Activated T-cell treated with anti-CD3 and anti-CD28 coated beads, Interleukin-2, amount 50 U/mL, for 4 hours (primary cell): ENCODE measurements at regions not wholly inside any gene's neighbourhood (a gene's known extent, or its start where the extent isn't known, plus 50 kb on each side); places are given as distances from the start of the nearest gene placed in this dataset.

Experiments
- ATAC-seq, 2 donors: fragments of 200-7000 bp; cut with Tn5 transposase; one replicate each; pipeline ENCODE4 v1.10.0; 2021
- DNase-seq: peaks from one replicate; pipeline ENCODE4 v3.0.0-alpha.2; 2020
- H3K27me3 Mint-ChIP-seq: one replicate; pipeline ENCODE4 v1.8.0; 2021; ENCODE audit warnings: low read depth, mixed read lengths
- H3K36me3 Mint-ChIP-seq: one replicate; pipeline ENCODE4 v1.8.0; 2022; ENCODE audit warnings: mixed read lengths; ENCODE audit not compliant: insufficient read depth
- H3K4me1 Mint-ChIP-seq: one replicate; pipeline ENCODE4 v1.8.0; 2021; ENCODE audit warnings: low read depth, mixed read lengths
- H3K4me3 Mint-ChIP-seq: one replicate; pipeline ENCODE4 v1.8.0; 2021; ENCODE audit warnings: mild to moderate bottlenecking, moderate library complexity, mixed read lengths
- H3K9me3 Mint-ChIP-seq: one replicate; pipeline ENCODE4 v1.8.0; 2021; ENCODE audit warnings: mixed read lengths

DNA sequence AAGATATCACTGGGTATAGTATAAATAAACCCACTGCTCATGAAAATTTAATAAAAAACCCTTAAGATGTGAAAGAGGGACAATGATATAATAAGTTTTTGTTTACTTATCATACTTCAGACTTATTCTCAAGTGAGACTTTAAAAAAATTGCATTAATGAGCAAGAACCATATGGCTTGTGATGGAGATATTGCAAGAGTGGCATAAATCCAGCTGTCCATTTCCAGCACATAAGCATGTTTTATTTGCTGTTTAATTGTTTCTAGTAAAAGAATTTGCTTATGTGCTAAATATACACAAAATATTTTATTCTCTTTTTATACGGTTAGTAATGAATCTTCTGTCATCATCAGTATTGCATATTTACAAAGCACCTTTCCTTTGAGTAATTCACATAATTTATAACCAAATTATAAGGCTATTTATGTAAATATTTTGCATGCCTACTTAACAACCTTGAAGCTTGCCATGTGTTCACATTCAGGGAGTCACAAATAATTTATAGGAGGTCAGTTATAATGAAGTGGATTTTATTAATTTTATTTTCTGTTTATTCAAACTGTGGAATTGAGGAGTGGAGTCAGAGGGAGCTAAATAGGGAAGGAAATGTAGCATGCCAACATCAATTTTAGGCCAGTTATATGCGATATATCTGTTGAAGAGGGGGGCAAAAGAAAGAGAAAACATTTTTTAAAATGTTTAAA, 318.5 kb upstream of the CWC22 start:
- Mint-ChIP-seq H3K27me3 (peaks cover 7% of the 10 kb centered on the region), H3K36me3 (no peaks in the 10 kb centered on the region), H3K4me1 (no peaks in the 10 kb centered on the region), H3K9me3 (peaks cover 16% of the 10 kb centered on the region), H3K4me3 (no peak overlapping the region)
- DNase-seq = no peak
- ATAC-seq = no peak

DNA sequence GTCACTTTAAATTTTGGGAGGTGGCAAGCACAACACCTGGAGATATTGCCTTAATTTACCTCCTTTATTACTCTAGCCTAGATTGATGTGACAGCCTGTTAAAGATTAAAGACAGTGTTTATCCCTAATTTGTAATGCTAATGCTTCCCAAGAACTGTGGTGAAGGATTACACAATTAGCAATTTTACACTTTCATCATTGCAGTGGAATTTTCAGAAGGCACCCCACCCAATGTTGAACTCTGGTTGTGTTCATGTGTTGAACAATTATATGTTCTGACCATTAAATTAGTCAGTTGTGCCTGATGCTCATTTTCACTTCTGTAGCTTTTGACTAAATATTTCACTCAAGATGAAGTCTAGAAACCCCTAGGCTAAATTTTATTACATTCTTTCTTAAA, 317.1 kb upstream of the CWC22 start:
- Mint-ChIP-seq H3K36me3 (no peaks in the 10 kb centered on the region), H3K4me1 (no peaks in the 10 kb centered on the region), H3K27me3 (peaks cover 7% of the 10 kb centered on the region), H3K9me3 (peaks cover 8% of the 10 kb centered on the region), H3K4me3 (no peak overlapping the region)
- no peak for ATAC-seq
- no peak for DNase-seq

DNA sequence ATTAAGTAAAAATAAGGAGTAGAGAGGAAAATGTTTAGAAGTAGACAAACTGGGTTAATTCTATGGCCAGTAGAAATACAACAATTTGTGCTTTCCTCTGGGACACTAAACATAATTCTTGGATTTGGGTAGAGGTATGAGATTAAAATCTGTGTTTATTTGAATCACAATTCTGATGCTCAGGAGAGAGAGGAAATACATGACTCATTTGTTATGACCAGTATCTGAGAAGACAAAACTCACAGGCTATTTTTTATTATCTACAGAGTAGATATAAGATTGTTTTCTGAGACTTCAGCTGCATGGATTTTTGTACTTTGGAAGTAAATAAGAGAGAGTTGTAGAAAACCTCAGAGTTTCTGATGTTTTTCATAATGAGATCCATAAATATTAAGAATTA, 315.7 kb upstream of the CWC22 start:
- ATAC-seq = no peak
- Mint-ChIP-seq H3K27me3 (peaks cover 7% of the 10 kb centered on the region), H3K9me3 (peaks cover 12% of the 10 kb centered on the region)

DNA sequence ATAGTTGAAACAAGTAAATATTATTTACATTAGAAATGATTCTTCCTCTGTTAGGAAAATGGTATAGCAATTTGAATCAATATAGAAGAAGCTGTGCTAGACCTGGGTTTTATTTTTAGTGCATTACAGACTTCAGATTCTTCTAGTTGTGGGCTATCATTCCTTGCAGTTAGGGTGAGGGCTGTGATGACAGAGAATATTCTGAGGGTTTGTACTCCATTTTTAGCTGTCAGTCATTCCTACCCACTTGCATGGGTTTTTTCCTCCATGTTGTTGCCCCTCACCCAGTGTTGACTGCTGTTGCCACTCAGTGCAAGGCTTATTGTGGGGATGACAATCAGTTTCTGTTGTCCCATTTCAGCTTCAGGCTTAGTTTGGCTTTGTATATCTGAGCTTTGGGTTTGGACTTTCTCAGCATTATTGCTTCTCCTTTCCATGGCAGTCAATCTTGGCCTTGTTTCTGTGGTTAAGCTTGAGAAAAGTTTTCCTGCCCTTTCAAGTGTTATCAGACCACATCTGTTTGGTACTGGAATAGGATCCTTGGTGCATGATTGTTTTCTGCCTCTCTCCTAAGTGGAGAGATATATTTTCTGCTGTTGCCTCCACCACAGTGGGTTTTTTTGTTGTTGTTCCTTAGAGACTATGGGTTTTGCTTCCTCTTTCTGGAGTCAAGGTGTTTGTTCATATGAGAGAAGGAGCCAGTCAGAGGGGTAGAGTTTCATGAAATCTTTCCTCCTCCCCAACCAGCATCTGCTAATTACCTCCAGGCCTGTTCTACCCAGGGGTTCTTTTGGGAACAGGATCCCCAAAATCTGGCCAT, 312.7 kb upstream of the CWC22 start:
- no peaks in the 10 kb centered on the region for H3K27me3 Mint-ChIP-seq
- DNase-seq (no peak), ATAC-seq (no peak)
- peaks cover 11% of the 10 kb centered on the region for H3K9me3 Mint-ChIP-seq
- no peaks in the 10 kb centered on the region for H3K36me3 Mint-ChIP-seq
- H3K4me1 Mint-ChIP-seq = no peaks in the 10 kb centered on the region
- no peak overlapping the region for H3K4me3 Mint-ChIP-seq

More for the DNA sequence above, 315.7 kb upstream of the CWC22 start:
- Mint-ChIP-seq H3K4me1 (no peaks in the 10 kb centered on the region), H3K36me3 (no peaks in the 10 kb centered on the region), H3K4me3 (no peak overlapping the region)
- DNase-seq = no peak

DNA sequence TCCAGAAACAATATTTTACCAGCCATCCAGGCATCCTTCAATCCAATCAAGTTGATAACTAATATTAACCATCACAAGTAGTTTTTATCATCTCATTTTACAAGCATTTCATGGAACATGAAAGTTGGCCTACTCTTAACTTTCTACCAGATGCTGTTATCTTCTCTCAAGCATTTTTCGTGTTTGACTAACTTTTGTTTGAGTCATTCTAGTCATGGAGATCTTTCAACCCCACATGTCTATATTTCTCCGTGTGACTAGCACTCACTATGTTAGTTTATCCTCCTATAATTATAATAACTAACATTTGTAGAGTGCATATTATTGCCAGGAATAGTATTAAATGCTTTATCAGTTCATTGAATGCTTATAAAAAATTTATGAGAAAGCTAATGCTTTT, 307.0 kb upstream of the CWC22 start:
- no peaks in the 10 kb centered on the region for H3K4me1 Mint-ChIP-seq
- ATAC-seq (no peak), DNase-seq (no peak)
- H3K4me3 Mint-ChIP-seq = no peak overlapping the region
- peaks cover 11% of the 10 kb centered on the region for H3K9me3 Mint-ChIP-seq
- no peaks in the 10 kb centered on the region for H3K27me3 Mint-ChIP-seq
- no peaks in the 10 kb centered on the region for H3K36me3 Mint-ChIP-seq

DNA sequence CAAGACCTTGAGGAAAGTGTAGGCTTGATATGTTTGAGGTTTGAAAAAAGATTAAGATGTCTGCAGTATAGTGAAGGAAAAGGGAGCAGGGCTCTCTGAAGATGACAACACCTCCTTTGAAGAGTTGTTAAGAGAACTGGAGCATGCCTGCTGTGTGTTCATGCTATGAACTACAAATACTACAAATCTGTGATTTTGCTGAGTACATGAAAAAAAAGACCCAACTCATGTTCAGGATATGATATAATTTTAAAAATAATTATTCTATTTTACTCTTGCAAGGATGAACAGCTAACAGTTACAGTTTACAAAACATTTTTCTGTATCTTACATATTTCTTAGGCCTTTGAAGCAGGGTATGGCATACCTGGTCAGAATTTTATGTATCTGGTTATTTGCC, 305.4 kb upstream of the CWC22 start:
- peaks cover 6% of the 10 kb centered on the region for H3K9me3 Mint-ChIP-seq
- no peak for DNase-seq
- no peaks in the 10 kb centered on the region for H3K36me3 Mint-ChIP-seq
- ATAC-seq = no peak
- no peak overlapping the region for H3K4me3 Mint-ChIP-seq
- H3K4me1 Mint-ChIP-seq = no peaks in the 10 kb centered on the region
- no peaks in the 10 kb centered on the region for H3K27me3 Mint-ChIP-seq

DNA sequence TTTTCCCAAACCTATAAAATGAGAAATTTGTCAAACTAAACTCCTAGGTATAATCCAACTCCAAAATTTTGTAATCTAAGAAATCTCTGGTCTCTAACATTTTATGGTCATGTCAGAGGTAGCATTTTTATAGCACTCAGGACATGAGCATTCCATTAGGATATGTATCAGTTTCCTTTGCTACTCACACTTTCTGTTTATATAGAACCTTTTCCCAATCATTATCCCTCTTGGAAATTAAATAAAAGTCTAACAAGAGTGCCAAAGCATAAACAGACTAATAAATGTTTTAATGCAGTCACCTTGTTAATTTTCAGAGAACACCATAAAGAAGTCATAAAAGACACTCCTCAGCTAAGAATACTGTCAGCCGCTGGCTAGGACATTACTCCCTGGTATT, 300.0 kb upstream of the CWC22 start:
- no peak for ATAC-seq
- H3K4me1 Mint-ChIP-seq = no peaks in the 10 kb centered on the region
- H3K36me3 Mint-ChIP-seq = no peaks in the 10 kb centered on the region
- no peak for DNase-seq
- H3K27me3 Mint-ChIP-seq = no peaks in the 10 kb centered on the region
- H3K4me3 Mint-ChIP-seq = no peak overlapping the region
- no peaks in the 10 kb centered on the region for H3K9me3 Mint-ChIP-seq

DNA sequence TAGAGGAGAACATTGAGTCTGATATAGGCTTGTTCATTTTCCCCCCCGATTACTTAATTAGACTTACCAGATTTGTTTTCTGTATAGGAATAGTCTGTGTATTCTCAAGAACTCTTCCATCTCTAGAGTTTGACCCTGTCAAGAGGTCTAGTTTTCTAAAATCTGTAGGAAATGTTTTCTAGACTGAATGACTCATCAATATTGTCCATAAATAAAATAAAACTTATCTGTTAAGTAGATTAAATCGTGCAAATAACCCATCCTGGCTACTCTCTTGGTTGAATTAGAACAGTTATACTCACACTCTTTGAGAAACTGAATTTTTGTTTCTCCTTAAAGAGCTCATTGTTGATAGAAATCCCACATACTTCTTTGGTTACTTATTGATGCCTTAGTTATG, 299.2 kb upstream of the CWC22 start:
- Mint-ChIP-seq H3K4me1 (no peaks in the 10 kb centered on the region), H3K4me3 (no peak overlapping the region), H3K9me3 (no peaks in the 10 kb centered on the region), H3K27me3 (no peaks in the 10 kb centered on the region), H3K36me3 (no peaks in the 10 kb centered on the region)
- no peak for ATAC-seq
- no peak for DNase-seq

DNA sequence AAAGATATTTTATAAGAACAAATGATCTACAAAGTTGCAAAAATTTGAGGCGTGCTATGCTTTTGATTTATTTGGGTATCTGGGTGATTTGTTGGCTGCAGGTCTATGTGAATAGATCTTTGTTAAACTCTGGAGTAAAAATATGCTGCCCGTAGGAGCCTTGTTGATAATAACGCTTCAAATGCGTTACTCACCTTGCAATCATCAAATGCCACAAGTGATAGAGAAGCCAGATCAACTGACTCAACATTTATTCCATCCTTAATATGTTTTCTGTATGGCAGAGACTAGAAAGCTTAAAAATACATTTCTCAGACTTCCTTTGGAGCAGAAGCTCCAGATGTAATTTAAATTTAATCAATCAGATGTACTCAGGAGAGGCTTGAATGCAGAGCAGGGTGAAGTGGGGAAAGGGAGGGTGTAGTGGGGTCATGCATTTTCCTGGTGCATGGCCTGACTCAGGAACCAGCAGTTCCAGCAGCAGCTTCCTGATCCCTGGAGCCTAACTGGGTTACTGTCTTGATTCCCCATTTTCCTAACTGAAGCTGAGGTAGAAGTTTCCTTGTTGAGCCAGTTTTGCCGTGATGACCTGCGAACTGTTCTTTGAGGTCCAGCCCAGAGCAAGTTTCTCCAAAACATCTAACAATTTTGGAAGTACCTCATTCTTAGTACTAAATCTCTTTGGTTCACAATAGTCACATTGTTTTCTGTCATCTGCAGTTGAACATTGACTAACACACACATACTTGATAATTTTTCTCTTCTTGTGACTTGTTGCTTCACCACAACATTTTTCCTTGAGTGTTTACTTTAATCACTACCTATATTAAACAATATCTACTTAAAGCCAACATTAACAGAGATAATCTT, 284.7 kb upstream of the CWC22 start:
- Mint-ChIP-seq H3K4me3 (no peak overlapping the region), H3K4me1 (no peaks in the 10 kb centered on the region), H3K36me3 (no peaks in the 10 kb centered on the region), H3K27me3 (no peaks in the 10 kb centered on the region), H3K9me3 (peaks cover 3% of the 10 kb centered on the region)
- DNase-seq = no peak
- no peak for ATAC-seq

DNA sequence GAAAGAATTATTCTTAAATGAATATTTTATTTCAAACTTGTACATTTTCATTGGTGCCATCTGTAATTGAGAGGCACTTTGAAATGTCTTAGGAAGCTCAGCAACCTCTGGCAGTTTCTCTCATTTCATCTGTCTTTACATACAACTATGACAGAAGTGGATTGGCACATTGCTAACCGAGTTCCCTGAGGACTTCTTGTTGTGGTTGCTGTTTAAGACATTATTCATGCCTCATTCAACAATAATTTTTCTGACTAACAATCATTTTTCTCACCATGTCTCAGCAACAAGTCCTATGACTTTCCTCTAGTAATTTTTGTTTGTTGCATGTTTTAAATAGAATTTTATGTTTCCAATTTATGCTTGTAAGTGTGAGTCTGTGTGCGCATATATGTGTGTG, 284.0 kb upstream of the CWC22 start:
- no peaks in the 10 kb centered on the region for H3K4me1 Mint-ChIP-seq
- no peak for ATAC-seq

DNA sequence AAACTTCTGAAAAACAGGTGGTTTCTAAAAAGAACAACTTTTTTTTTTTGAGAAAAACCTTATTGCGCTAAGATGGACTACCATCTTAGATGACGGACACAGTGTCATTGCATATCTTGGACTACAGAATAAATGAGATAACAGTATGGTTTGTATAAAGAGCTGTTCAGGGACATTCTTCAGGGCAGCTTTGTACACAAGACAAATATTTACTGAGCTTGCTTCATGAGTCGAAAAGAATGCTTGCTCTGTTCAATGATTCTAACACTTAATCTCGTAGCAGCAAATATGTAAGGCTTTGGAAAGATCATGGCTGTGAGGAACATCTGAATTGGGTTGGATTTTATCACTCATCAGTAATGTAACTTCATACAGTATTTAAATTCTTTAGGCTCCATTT, 282.5 kb upstream of the CWC22 start:
- Mint-ChIP-seq H3K36me3 (no peaks in the 10 kb centered on the region), H3K9me3 (no peaks in the 10 kb centered on the region), H3K4me1 (no peaks in the 10 kb centered on the region), H3K27me3 (no peaks in the 10 kb centered on the region), H3K4me3 (no peak overlapping the region)
- ATAC-seq (no peak), DNase-seq (no peak)

More for the DNA sequence above, 284.0 kb upstream of the CWC22 start:
- no peak overlapping the region for H3K4me3 Mint-ChIP-seq
- no peaks in the 10 kb centered on the region for H3K36me3 Mint-ChIP-seq
- H3K9me3 Mint-ChIP-seq = peaks cover 3% of the 10 kb centered on the region
- DNase-seq = no peak
- no peaks in the 10 kb centered on the region for H3K27me3 Mint-ChIP-seq

DNA sequence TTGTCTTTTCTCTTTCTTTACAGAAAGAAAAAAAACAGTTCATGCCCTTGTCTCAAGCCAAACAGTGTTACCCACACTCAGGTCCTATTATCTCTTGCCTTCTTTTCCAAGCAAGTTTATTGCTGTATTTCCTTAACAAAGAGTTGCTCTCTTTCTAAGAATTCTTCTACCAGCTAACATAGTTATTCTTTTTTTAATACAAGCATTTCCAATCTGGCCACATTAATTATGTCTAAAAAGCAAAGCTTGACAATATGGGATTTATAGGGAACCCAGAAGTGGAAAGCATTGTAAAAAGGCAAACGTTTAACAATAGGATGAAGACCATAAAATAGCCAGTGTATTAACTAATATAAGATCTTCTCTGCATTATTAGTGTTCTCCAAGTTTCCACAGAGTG, 272.5 kb upstream of the CWC22 start:
- H3K4me1 Mint-ChIP-seq = no peaks in the 10 kb centered on the region
- H3K4me3 Mint-ChIP-seq = no peak overlapping the region
- H3K36me3 Mint-ChIP-seq = no peaks in the 10 kb centered on the region
- H3K27me3 Mint-ChIP-seq = no peaks in the 10 kb centered on the region
- no peak for ATAC-seq
- H3K9me3 Mint-ChIP-seq = no peaks in the 10 kb centered on the region
- no peak for DNase-seq

DNA sequence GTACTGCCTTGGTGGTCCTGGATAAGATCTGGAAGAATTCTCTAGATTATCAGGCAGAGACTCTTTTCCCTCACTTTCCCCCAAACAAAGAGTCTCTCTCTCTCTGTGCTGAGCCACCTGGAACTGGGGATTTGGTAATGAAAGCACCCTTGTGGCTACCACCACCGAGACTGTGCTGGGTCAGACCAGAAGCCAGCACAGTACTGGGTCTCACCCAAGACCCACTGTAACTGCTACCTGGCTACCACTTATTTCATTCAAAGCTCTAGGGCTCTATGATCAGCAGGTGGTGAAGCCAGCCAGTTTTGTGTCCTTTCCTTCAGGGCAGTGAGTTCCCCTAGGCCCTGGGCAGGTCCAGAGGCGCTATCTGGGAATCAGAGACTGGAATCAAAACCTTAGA, 269.6 kb upstream of the CWC22 start:
- no peaks in the 10 kb centered on the region for H3K27me3 Mint-ChIP-seq
- no peak for DNase-seq
- H3K4me1 Mint-ChIP-seq = no peaks in the 10 kb centered on the region
- no peak overlapping the region for H3K4me3 Mint-ChIP-seq
- ATAC-seq = no peak
- no peaks in the 10 kb centered on the region for H3K36me3 Mint-ChIP-seq
- H3K9me3 Mint-ChIP-seq = peaks cover 4% of the 10 kb centered on the region

DNA sequence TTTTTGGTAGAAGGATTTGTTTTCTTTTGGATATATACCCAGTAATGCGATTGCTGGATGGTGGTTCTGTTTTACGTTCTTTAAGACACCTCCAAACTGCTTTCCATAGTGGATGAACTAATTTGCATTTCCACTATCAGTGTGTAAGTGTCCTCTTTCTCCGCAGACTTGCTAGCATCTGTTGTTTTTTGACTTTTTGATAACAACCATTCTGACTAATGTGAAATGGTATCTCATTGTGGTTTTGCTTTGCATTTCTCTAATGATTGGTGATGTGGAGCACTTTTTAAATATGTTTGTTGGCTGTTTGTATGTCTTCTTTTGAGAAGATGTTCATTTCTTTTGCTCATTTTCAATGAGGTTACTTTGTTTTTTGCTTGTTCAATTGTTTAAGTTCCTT, 260.9 kb upstream of the CWC22 start:
- Mint-ChIP-seq H3K4me3 (no peak overlapping the region), H3K9me3 (peaks cover 3% of the 10 kb centered on the region), H3K27me3 (no peaks in the 10 kb centered on the region), H3K4me1 (no peaks in the 10 kb centered on the region), H3K36me3 (no peaks in the 10 kb centered on the region)
- ATAC-seq (no peak), DNase-seq (no peak)
